Erythroblast (primary cell): ENCODE measurements at regions not wholly inside any gene's neighbourhood (a gene's known extent, or its start where the extent isn't known, plus 50 kb on each side); places are given as distances from the start of the nearest gene placed in this dataset.

ENCODE experiments used
- DNase-seq, 2 experiments: peaks; one replicate each; lab custom pipeline; 2025; lab: John Stamatoyannopoulos, UW
- GATA1 ChIP-seq: IDR thresholded peaks from 2 replicates; pipeline ENCODE4 v1.6.1; 2011; ENCODE audit warnings: low read depth, mild to moderate bottlenecking, control low read depth, low read length, moderate library complexity
- POLR2A ChIP-seq: IDR thresholded peaks from 2 replicates; pipeline ENCODE4 v1.6.1; 2011; ENCODE audit warnings: mild to moderate bottlenecking, low read length

DNA sequence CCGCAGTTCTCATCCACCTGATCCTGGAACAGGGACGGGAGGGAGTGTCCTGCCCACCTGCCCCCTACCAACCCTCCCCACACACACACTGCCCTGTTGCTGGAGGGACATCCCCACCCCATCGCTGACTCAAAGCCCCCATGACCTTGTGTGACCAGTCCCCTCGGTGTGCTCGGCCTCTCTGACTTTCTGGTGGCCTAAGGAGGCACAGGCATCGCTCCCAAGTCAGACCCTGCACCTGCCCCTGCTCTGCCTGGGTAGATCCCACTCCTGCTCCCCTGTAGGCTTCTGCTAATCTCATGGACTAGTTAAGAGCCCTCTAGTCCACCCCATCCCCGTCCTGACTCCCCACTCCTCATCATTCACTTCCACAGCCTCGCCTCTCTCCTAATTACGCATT is 58.8 kb upstream of the DOCK1 start:
- DNase-seq: no peak
- no peak for TF ChIP-seq POLR2A
- no peak for TF ChIP-seq GATA1

DNA sequence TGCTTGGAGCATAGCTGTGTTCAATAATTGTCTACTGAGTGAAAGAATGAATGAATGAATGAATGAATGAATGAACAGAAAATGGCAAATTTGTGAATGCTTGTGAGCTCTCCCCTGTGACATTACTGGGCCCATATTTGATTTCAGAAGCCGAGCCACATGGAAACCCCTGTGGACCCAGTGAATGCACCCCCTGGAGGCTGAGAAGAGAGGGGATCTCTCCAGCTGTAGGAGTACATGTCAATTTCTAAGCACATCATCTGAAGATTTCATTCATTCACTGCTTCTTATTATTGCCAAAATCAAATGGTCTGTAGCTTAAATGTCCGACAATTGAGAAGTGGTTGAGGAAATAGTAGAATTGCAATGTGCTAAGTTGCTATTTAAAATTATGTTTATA is 58.3 kb upstream of the DOCK1 start:
- TF ChIP-seq POLR2A: no peak
- TF ChIP-seq GATA1: no peak
- no peak for DNase-seq

DNA sequence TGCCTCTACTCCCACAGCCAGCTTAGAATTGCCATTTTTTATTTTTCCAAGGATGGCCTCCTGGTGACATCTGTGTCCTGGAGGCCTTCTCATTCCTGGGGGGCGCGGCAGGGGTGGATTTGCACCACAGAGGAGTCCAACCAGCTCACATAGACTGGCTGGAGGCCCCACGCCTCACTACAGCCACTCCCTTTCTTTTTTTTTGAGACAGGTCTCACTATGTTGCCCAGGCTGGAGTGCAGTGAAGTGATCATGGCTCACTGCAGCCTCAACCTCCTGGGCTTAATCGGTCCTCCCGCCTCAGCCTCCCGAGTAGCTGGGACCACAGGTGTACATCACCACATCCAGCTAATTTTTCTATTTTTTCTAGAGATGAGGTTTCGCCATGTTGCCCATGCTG is 57.6 kb upstream of the DOCK1 start:
- no peak for TF ChIP-seq GATA1
- TF ChIP-seq POLR2A: no peak

DNA sequence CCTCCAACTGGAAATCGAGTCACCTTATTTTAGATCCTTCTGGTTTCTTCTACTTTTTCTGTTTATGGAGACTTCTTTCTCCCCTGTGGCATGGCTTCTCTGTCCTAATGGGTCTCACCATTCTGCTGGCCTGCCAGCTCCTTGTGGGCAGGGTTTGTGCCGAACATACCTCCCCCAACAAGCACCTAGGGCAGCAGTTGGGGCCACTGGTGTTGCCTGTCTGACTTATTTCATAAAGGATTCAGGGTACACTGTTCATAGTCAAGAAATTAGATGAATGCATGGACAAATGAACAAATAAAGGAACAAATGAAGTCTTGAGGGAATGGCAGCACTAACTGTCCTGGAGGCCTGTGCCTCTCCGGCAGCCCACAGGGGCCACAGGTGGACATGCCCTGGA is 55.6 kb upstream of the DOCK1 start:
- DNase-seq: no peak
- TF ChIP-seq POLR2A (no peak), GATA1 (no peak)

More for the DNA sequence above, 57.6 kb upstream of the DOCK1 start:
- no peak for DNase-seq

DNA sequence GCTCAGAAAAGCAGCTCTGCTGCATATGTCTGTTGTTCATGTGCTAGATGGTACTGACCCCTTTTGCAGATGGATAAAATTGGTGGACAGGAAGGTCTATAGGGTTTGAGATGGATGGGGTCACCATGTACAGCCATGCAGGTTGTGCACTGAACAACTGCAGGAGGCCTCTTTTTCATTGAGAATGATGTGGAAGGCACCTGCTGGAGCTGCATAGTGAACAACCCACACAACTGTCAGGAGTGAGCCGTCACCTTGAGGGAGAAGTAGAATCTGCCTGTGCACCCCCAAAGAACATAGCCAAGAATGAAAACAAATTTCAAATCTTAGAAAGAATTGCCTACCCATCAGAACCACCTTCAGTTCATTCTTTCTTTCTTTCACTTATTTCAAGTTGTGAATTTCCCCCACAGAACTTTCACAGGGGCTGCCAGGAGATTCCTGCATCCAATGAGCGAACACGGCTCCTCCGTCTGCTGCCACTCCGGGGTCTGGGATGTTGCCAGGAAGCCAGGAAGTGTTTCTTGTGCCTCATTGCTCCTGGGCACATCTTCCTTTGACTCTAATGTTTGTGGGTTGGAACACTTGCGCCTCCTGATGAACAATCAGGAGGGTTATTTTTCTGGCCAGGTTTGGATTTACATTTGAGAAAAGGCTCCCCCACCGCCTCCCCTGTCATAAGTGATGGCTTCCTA is 53.7 kb upstream of the DOCK1 start:
- no peak for TF ChIP-seq GATA1
- no peak for TF ChIP-seq POLR2A
- DNase-seq: no peak

DNA sequence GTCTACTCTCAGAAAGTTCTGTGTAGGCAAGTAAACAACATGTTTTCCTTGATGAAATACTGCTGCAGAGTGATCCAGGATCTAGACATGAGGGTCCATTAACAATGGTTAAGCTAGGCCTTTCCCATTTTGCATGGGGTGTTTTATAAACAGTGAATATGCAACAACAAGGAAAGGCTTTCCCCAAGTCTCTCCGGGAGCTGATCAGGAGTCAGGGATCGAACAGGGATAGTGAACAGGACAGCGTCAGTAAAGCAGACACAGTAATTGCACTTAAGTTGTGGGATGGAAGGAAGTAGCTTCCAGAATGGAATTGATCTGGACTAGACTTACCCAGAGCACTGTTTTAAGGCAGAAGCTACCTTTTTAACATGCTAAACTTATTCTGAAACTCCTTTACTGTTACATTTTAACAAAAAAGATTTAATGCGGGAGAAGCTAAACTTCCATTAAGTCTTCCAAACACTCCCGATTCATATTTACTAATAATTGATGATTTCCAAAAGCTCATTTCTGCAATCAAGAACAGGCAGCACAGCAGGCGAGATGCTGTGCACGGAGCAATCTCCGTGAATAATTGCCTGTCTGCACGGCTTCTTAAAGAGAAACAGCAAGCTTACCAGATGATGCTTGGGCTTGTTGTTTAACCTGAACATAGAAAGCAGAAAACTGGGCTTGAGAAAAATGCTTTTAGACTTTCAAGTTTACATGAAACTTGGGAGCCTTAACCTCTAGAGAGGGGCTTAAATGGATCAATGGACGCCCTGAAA is 50.3 kb upstream of the DOCK1 start:
- no peak for DNase-seq
- no peak for TF ChIP-seq GATA1
- TF ChIP-seq POLR2A: no peak
